Occipital lobe (tissue), 1 donor: ENCODE measurements at regions not wholly inside any gene's neighbourhood (a gene's known extent, or its start where the extent isn't known, plus 50 kb on each side); places are given as distances from the start of the nearest gene placed in this dataset.
"Not testable (repeated sequence)": the region's sequence is repeated elsewhere in the genome, so short reads cannot be mapped to it uniquely, and the experiment has no call there.

Source experiments
- DNase-seq: peaks from one replicate; lab custom pipeline; 2025; lab: John Stamatoyannopoulos, UW

DNA sequence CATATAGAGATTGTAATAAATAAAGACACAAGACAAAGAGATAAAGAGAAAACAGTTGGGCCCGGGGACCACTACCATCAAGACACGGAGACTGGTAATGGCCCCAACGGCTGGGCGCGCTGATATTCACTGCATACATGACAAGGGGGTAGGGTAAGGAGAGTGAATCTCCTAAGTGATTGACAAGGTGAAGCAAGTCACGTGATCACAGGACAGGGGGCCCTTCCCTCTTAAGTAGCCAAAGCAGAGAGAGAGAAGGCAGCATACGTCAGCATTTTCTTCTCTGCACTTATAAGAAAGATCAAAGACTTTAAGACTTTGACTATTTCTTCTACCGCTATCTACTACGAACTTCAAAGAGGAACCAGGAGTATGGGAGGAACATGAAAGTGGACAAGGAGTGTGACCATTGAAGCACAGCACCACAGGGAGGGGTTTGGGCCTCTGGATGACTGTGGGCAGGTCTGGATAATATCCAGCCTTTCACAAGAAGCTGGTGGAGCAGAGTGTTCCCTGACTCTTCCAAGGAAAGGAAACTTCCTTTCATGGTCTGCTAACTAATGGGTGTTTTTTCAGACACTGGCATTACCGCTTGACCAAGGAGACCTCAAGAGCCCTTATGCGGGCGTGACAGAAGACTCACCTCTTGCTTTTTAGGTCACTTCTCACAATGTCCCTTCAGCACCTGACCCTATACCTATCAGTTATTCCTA, 75.6 kb downstream of the MRPL39 start:
- DNase-seq: not testable (repeated sequence)

DNA sequence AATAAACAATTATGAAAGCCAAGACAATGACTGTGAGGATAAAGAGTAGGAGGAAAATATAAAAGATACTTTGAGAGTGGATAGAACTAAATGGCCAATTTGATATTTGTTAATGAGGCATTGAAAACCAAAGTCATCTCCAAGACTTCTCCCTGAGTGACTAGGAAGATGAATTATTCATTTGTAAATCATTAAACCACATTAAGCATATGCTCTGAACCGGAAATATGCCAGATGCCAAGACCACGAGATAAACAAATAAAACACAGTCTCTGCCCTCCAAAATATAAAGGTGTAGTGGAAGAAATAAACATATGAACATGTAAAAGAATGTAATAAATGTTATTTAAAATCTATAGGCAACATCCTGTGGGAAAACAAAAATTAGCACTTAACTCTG, 78.8 kb downstream of the MRPL39 start:
- no peak for DNase-seq

DNA sequence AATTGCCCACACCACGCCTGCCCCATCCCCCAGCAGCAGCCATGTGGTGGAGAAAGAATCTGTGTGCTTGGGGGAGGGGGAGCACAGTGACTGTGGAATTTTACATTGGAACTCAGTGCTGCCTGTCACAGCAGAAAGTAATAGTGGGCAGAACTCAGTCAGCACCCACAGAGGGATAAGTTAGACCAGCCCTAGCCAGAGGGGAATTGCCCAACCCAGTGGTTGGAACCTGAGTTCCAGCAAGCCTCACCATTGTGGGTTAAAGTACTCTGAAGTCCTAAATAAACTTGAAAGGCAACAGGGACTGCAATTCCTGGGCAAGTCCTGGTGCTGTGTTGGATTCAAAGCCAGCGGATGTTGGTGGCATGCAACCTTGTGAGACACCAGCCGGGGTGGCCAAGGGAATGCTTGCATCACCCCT, 88.8 kb downstream of the MRPL39 start:
- no peak for DNase-seq

DNA sequence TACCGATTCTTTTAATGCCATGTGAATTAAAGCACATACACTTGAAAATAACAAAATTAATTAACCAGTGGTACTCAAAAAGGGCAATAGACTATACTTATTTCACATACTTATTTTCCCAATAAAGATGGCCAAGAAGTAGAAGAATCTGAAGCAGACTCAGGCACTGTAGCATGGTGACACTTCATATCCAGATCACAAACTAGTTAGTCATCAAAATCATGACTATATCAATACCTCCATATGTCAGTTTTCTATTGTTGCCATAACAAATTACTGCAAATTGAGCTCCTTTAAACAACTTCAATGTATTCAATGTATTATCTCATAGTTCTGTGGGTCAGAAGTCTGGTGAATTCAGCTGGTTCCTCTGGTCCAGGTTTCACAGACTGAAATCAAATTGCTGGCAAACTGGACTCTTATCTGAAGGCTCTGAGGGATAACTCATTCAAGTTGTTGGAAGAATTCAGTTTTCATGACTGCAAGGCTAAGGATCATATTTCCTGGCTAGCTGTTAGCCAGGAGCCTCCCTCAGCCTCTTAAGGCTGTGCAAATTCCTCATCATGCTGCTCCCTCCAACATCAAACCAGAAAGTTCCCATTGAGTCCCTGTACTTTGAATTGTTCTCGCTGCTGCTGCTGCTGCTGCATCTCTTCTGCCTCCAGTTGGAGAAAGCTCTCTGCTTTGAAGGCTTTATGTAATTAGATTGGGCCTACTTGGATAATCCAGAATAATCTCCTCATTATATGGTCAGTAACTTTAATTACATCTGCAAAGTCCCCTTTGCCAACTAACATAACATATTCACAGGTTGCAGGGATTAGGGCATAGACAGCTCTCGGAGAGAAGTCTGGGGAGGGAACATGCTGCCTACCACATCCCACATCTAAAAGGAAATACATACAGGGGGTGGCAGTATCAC, 91.5 kb downstream of the MRPL39 start:
- no peak for DNase-seq

DNA sequence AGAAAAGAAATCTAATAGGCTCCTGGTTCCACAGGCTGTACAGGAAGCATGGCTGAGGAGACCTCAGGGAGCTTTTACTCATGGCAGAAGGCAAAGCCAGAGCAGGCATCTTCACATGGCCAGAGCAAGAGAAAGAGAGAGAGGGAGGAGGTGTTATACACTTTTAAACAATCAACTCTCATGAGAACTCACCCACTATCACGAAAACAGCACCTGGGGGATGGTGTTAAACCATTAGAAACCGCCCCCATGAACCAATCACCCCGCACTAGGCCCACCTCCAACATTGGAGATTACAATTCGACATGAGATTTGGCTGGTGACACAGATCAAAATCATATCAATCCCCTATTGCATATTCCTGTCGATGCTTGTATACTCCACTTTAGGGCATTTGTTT, 93.5 kb downstream of the MRPL39 start:
- no peak for DNase-seq

DNA sequence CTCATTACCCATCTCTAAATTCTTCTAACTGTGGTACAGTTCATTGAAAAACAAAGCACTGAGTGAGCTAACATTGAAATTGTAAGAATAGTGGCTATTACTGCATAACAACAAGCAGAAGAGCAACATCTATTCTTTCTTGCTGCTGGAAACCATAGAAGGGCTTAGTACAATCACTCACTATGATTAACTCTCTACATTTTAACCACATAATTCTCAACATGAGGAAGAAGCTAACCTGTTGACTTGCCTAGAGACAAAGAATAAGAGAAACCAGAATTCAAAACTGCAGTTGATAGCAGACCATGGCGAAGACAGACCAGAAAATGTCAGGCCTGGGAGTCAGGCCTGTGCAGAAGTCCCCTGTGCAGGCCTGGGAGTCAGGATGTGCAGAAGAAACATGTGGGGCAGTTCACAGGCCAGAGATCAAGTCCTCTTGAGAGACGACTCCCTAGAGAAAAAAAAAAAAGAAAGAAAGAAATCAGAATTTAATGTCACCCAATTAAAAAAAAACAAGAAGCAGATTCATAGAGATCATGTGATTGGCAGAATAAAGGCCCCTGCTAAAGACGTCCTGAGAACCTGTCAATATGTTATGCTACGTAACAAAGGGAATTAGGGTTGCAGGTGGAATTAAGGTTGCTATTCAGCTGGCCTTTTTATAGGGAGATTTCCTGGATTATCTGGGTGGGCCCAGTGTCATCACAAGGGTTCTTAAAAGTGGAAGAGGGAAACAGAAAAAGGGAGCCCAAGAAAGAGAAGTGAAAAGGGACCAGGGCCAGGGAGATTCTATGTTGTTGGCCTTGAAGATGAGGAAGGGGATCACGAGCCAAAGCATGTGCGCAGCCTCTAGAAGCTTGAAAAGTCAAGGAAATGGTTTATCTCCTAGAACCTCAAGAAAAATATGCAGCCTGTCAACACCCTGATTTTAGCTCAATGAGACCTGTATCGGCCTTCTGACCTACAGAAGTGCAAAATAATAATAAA, 94.9 kb downstream of the MRPL39 start:
- no peak for DNase-seq

DNA sequence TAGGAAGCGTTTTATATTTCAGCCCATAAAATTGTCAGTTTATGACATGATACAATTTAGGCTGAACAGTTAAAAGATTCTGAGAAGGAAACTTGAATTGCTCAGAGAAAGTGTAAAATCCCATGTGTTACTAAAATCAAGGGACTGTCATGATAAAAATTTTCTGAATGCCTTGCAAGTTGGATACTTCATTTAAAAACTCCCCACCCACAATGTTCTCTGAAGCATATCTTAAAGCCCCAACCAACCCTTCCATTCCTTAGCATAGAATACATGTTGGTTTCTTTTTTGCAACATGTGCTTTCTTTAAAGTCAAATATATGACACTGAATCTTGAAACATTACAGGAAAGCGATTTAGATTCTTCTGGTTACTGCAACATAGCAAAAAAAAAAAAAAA, 97.4 kb downstream of the MRPL39 start:
- DNase-seq: no peak

DNA sequence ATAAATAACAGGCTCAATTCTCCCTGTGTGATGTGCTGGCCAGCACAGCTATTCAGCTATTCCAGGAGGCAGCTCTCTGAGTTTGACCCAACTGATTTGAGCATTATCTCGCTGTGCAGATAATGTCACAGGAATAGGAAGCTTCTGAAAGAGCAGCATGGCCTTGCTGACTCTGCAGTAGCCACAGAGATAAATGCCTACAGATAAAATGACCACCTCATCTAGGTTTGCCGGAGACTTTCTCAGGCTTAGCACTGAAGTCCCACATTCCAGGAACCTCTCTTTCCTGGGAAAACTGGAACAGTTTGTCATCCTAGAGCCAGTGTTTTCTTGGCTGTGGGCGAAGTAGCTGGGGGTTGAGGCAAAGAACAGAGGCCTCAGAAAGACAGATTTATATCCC, 98.9 kb downstream of the MRPL39 start:
- no peak for DNase-seq

DNA sequence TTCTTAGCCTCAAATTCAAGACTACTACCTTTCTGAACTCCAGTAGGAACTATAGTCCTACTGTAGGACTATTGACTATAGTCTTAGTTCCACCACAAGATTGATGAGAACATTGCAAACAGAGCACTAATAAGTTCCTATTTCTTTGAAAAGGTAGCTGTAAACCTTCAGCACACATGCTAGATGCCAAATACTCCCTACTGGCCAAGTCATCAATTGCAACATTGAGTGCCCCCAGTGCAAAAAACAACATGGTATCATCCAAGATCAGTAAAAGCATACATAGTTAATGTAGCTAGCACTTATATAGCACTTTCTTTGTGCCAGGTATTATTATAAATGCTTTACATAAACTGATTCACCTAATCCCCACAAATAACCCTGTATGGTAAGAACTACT, 99.8 kb downstream of the MRPL39 start:
- DNase-seq: no peak

DNA sequence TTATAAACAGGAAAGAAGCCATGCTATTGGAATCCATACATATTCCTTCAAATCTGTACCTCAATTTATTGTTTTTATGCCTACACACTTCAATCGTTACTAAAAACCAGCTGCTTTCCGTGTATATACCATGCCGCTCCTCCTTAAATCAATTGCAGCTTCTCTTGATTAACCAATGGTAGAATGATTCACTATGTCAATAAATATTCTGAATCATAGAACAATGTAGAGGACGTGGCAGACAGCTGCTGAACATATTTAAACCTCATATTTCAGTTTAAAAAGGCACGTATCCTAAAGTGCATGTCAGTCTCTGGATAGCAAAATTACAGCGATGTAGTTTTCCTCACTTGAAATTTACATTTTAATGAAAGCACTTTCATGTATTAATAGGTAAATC, 100.4 kb downstream of the MRPL39 start:
- no peak for DNase-seq

DNA sequence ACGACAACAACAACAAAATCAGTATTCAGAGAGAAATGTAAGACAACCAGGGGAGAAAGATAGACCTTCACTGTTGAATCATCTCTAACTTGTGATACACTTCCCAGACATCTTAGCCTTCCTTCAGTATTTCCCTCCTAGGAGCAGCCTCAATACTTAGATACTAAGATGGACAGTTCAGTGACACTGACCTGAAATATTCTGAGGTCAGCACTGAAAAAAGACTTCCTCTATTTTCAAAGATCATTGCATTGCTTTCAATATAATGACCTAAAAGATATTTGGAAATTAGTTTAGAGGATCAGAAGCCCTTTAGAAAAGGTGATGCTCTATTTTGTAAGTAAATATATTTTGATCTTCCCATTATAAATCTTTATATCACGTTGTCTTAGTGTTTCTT, 101.0 kb downstream of the MRPL39 start:
- DNase-seq: no peak

DNA sequence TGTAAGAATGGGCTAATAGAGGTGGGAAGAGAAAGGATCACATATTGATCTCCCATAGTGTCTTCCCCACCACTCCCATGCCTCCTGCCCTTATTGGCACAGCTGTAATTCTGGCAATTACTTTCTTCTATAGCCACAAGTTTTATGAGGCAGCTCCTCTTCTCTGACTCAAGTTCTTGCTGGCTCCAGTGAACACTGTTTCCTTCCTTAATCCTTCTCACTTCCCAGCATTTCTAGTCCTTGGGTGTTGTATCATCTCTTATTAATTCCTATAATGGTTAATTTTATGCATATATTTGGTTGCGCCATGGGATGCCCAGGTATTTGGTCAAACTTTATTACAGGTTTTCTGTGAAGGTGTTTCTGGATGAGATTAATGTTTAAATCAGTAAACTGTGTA, 103.3 kb downstream of the MRPL39 start:
- DNase-seq: no peak

DNA sequence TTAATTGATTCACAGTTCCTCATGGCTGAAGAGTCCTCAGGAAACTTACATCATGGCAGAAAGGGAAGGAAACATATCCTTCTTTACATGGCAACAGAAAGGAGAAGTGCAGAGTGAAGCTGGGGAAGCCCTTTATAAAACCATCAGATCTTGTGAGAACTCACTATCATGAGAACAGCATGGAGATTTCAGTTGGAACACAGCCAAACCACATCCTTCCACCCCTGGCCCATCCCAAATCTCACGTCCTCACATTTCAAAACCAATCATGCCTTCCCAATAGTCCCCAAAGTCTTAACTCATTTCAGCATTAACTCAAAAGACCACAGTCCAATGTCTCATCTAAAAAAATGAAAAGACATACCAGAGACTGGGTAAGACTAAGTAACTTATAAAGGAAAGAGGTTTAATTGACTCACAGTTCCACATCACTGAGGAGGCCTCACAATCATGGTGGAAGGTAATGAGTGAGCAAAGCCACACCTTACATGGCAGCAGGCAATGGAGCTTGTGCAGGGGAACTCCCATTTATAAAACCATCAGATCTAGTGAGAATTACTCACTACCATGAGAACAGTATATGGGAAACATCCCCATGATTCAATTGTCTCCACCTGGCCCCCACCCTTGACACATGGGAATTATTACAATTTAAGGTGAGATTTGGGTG, 105.2 kb downstream of the MRPL39 start:
- no peak for DNase-seq

DNA sequence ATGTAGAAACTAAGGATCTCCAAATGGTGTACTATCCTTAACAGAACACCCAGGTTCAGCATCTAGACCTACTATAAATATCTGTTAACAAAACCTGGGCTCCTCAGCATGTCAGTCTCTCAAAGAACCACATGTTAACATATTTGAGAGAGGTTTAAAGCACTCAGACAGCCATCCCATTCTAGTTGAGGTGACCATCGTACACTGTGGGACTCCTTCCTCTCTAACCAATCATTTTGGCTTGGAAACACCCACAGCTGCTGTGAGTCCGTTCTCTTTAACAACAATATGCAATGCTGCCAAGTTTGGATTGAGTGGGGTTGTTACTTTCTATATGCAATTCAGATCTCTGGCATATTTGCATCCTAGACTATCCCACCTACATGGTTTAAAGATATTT, 105.8 kb downstream of the MRPL39 start:
- no peak for DNase-seq

DNA sequence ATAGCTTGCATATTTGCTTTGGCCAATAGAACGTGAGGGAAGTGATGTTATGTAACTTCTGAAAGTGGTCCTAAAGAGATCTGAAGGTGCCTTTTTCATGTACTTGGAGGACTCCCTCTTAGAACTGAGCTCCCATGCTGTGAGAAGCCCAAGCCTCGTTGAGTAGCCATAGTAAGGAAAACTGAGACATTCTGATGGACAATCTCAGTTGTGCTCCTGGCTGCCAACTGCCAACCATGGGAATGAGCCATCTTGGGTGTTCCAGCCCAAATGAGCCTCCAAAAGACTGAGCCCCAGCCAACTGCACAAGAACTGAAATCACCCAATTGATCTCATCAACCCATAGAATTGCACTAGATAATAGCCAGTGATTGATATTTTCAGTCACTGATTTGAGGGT, 106.7 kb downstream of the MRPL39 start:
- no peak for DNase-seq

DNA sequence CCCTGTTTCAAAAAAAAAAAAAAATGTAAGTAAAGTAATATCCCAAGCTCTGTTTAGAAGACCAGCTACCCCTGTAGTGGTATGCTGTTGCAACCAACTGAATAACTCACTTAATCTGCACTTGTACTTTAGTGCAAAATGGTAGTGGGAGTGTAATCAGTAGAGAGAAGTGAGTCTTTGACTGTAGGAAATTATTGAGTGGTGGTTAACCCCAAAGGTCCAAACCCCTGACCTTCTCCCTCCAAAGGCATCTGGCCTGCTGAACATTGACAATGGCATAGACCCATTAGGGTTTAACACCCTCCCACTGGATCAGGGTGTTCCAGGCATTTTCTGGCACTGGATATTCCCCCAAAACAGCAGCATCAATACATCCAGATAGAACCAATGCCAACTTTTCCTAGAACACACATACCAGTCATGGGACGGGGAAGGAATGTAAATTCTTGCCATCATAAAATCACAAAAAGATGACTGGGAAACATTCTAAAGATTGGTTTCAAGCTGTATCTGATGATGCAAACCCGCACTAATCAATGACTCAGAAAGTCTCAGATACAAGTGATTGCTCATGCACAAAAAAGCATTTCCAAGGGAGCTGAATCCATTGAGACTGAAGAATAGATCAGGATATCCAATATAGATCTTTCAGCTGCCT, 110.3 kb downstream of the MRPL39 start:
- no peak for DNase-seq

DNA sequence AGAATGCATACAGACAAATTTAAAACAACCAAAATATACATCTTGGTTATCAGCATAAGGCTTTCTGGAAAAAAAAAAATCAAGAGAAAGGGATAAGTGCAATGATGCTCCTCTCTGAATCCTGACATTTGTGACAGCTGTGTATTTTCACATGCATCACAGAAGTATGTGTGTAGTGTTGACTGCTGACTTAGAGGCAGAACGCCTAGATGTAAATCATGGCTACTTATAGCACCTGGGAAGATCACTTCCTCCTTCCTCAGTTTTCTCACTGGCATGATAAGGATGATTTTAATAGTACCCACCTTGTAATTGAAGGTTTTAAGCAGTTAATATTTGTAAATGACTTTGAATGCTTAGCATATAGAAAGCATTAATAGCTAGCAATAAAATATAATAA, 112.5 kb downstream of the MRPL39 start:
- DNase-seq: no peak

DNA sequence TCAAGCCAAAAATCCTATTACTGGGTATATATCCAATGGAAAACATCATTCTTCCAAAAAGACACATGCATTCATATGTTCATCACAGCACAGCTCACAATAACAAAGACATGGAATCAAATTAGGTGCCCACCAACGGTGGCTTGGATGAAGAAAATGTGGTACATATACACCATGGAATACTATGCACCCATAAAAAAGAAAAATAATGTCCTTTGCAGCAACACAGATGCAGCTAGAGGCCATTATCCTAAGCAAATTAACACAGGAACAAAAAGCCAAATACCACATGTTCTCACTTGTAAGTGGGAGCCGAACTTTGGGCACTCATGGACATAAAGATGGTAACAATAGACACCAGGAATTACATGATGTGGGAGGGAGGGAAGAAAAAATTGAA, 113.6 kb downstream of the MRPL39 start:
- no peak for DNase-seq

DNA sequence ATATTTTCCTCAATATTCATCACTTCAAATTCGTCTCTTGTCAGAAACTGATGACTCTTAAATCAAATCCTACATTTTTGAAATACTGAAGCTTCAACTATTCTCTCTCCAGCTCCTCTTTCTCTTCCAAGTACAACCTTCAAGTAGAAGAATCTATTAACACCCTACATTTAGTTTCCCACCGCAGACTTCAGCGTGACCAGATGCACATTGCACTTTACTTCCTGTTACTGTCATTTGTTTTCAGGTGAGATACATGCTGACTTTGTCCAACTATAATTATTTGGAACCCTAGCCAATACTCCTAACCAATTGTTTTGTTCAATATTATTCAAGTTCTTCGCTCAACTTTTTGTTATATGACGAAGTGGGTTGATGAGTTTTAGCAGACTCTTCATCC, 116.0 kb downstream of the MRPL39 start:
- no peak for DNase-seq

DNA sequence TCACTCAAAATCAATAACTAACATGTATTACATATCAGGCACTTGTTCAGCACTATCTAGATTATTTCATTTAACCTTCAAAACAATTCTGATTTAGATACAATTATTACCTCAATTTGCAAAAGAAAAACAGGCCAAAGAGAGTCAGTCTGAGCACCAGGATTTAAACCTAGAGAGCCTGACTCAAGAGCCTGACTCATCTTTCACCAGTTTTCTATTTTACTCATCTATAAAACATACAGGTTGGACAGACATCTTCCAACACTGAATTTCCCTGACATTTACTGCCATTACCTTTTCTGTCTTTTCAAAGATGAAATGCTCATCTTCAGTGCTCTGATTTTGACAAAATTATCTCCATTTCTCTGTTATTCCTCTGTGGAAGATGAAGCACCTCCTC, 116.5 kb downstream of the MRPL39 start:
- no peak for DNase-seq

DNA sequence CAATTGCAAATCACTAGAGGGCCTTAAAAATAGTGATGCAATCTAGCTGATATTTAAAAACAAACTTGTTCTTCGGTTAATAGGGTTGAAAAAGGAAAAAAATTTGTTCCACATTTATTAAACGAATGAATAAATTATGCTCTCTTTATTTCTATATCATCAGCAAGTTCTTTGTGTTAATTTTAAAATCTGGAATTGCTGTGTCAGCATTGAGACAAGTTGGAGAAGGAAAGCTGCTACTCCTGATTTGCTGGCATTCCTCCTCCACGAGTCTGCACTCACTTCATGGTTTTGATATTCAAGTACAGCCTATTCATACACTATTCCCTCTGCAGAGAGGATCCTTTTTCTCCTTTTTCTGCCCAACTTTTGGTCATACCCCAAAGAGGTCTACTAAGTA, 117.6 kb downstream of the MRPL39 start:
- DNase-seq: no peak
